ENCODE measurements at regions not wholly inside any gene's neighbourhood (a gene's known extent, or its start where the extent isn't known, plus 50 kb on each side); places are given as distances from the start of the nearest gene placed in this dataset.

GRCh38 chrX:33726281-33727160 lies 405.6 kb downstream of the FAM47A start:
- peaks cover 0 to 5% (median 0%) of the 10 kb centered on the region in 4 donors for H3K4me1 Mint-ChIP-seq
- no peak overlapping the region for H3K4me3 ChIP-seq (ENCODE audit: low read length in 2 of 2)
- no peak overlapping the region for H3K4me3 Mint-ChIP-seq
- no peaks in the 10 kb centered on the region for H3K36me3 ChIP-seq (ENCODE audit: insufficient read depth, low read length)
- no peaks in the 10 kb centered on the region for H3K36me3 Mint-ChIP-seq
- no peak overlapping the region for H3K27ac ChIP-seq (ENCODE audit: low read depth, low read length)
- H3K27ac Mint-ChIP-seq: no peak overlapping the region
- intact Hi-C loops (cut with micrococcal nuclease): no loop called here
- no peak for DNase-seq
- H3K27me3 Mint-ChIP-seq: no peaks in the 10 kb centered on the region
- H3K9me3 Mint-ChIP-seq: peaks cover 0 to 8% (median under 1%) of the 10 kb centered on the region in 8 donors
- POLR2A ChIA-PET (ENCODE audit: partially characterized antibody): no interaction called here
- CTCF ChIA-PET (ENCODE audit: partially characterized antibody): no interaction called here
- H3K4me1 ChIP-seq (ENCODE audit: insufficient read depth, low read length): no peaks in the 10 kb centered on the region
- no peaks in the 10 kb centered on the region for H3K9me3 ChIP-seq (ENCODE audit: control insufficient read depth in 1 of 2, low read length in 2 of 2)
- H3K27me3 ChIP-seq (ENCODE audit: insufficient read depth, low read length): no peaks in the 10 kb centered on the region

GRCh38 chrX:33725535-33726210 lies 406.4 kb downstream of the FAM47A start:
- DNase-seq: no peak
- H3K4me1 Mint-ChIP-seq: peaks cover 0 to 5% (median 0%) of the 10 kb centered on the region in 4 donors
- H3K36me3 Mint-ChIP-seq: no peaks in the 10 kb centered on the region
- no peak overlapping the region for H3K4me3 Mint-ChIP-seq
- Histone ChIP-seq H3K9me3 (ENCODE audit: control insufficient read depth in 1 of 2, low read length in 2 of 2) (no peaks in the 10 kb centered on the region), H3K4me3 (ENCODE audit: low read length in 2 of 2) (no peak overlapping the region), H3K27me3 (ENCODE audit: insufficient read depth, low read length) (no peaks in the 10 kb centered on the region), H3K27ac (ENCODE audit: low read depth, low read length) (no peak overlapping the region), H3K36me3 (ENCODE audit: insufficient read depth, low read length) (no peaks in the 10 kb centered on the region), H3K4me1 (ENCODE audit: insufficient read depth, low read length) (no peaks in the 10 kb centered on the region)
- H3K9me3 Mint-ChIP-seq: peaks cover 0 to 8% (median under 1%) of the 10 kb centered on the region in 8 donors
- H3K27ac Mint-ChIP-seq: no peak overlapping the region
- H3K27me3 Mint-ChIP-seq: no peaks in the 10 kb centered on the region
- POLR2A ChIA-PET (ENCODE audit: partially characterized antibody): no interaction called here
- CTCF ChIA-PET (ENCODE audit: partially characterized antibody): no interaction called here
- intact Hi-C loops (cut with micrococcal nuclease): no loop called here

- no peaks in the 10 kb centered on the region for H3K27me3 ChIP-seq (ENCODE audit: insufficient read depth, low read length)
- no peaks in the 10 kb centered on the region for H3K27me3 Mint-ChIP-seq
- ChIA-PET CTCF (ENCODE audit: partially characterized antibody) (no interaction called here), POLR2A (ENCODE audit: partially characterized antibody) (no interaction called here)
- no peak for DNase-seq
- peaks cover 0 to 5% (median 0%) of the 10 kb centered on the region in 4 donors for H3K4me1 Mint-ChIP-seq
- H3K27ac Mint-ChIP-seq: no peak overlapping the region
- H3K9me3 Mint-ChIP-seq: peaks cover 0 to 4% (median under 1%) of the 10 kb centered on the region in 8 donors
- H3K36me3 Mint-ChIP-seq: no peaks in the 10 kb centered on the region
- H3K4me1 ChIP-seq (ENCODE audit: insufficient read depth, low read length): no peaks in the 10 kb centered on the region
- no peak overlapping the region for H3K27ac ChIP-seq (ENCODE audit: low read depth, low read length)
- no peaks in the 10 kb centered on the region for H3K9me3 ChIP-seq (ENCODE audit: control insufficient read depth in 1 of 2, low read length in 2 of 2)
- H3K36me3 ChIP-seq (ENCODE audit: insufficient read depth, low read length): no peaks in the 10 kb centered on the region
- no peak overlapping the region for H3K4me3 ChIP-seq (ENCODE audit: low read length in 2 of 2)
- no peak overlapping the region for H3K4me3 Mint-ChIP-seq
- intact Hi-C loops (cut with micrococcal nuclease): no loop called here
Observed at GRCh38 chrX:33721927-33722326, 410.2 kb downstream of the FAM47A start.

- H3K27ac ChIP-seq (ENCODE audit: low read depth, low read length): no peak overlapping the region
- intact Hi-C loops (cut with micrococcal nuclease): no loop called here
- no peaks in the 10 kb centered on the region for H3K27me3 ChIP-seq (ENCODE audit: insufficient read depth, low read length)
- H3K9me3 ChIP-seq (ENCODE audit: control insufficient read depth in 1 of 2, low read length in 2 of 2): no peaks in the 10 kb centered on the region
- H3K4me3 Mint-ChIP-seq: no peak overlapping the region
- no peak for DNase-seq
- H3K9me3 Mint-ChIP-seq: peaks cover 0 to 9% (median 3%) of the 10 kb centered on the region in 8 donors
- ChIA-PET CTCF (ENCODE audit: partially characterized antibody) (no interaction called here), POLR2A (ENCODE audit: partially characterized antibody) (no interaction called here)
- no peaks in the 10 kb centered on the region for H3K4me1 Mint-ChIP-seq
- no peaks in the 10 kb centered on the region for H3K27me3 Mint-ChIP-seq
- H3K36me3 ChIP-seq (ENCODE audit: insufficient read depth, low read length): no peaks in the 10 kb centered on the region
- no peak overlapping the region for H3K4me3 ChIP-seq (ENCODE audit: low read length in 2 of 2)
- no peak overlapping the region for H3K27ac Mint-ChIP-seq
- H3K4me1 ChIP-seq (ENCODE audit: insufficient read depth, low read length): no peaks in the 10 kb centered on the region
- H3K36me3 Mint-ChIP-seq: no peaks in the 10 kb centered on the region
Observed at GRCh38 chrX:33686105-33686504, 446.0 kb downstream of the FAM47A start.
